ENCODE measurements at regions not wholly inside any gene's neighbourhood (a gene's known extent, or its start where the extent isn't known, plus 50 kb on each side); places are given as distances from the start of the nearest gene placed in this dataset.

GRCh38 chr6:168784426-168784825 is 343.4 kb downstream of the SMOC2 start:
- Mint-ChIP-seq H3K4me1 (no peaks in the 10 kb centered on the region), H3K36me3 (ENCODE audit: low read depth) (no peaks in the 10 kb centered on the region), H3K27me3 (no peaks in the 10 kb centered on the region), H3K9me3 (no peaks in the 10 kb centered on the region), H3K4me3 (no peak overlapping the region), H3K27ac (no peak overlapping the region)
- DNase-seq, result no peak
- intact Hi-C loops (cut with micrococcal nuclease), result no loop called here

GRCh38 chr6:168783720-168784119 is 342.7 kb downstream of the SMOC2 start:
- intact Hi-C loops (cut with micrococcal nuclease), result no loop called here
- Mint-ChIP-seq H3K9me3 (no peaks in the 10 kb centered on the region), H3K27me3 (no peaks in the 10 kb centered on the region), H3K4me1 (no peaks in the 10 kb centered on the region), H3K36me3 (ENCODE audit: low read depth) (no peaks in the 10 kb centered on the region), H3K4me3 (no peak overlapping the region), H3K27ac (no peak overlapping the region)
- DNase-seq, result no peak

DNA sequence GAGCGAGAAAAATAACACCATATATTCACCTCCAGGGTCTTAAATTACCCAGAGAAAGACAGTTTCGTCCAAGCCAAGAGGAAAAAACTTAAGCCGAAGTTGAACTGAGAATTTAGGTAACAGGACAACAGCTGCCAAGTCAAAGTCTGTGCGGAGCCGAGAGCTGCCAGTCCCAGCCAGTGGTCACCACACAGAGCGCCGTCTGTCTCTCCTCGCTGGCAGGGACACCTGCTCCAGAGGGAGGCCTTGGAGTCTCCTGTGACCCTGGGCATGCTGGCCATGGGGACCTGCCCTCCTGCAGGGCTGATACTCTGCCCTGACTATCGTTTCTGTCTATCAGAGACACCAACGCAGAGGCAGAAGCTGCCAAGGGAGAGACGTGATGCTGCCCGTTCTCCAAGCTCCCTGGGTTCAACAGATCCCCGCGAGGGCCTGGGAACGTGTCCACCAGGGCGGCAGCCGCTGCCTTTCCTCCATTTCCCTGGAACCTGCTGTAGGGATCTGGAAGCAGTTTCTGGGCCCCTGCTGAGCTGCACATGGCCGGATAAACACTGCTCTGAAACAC is 341.3 kb downstream of the SMOC2 start:
- DNase-seq, result no peak
- Mint-ChIP-seq H3K36me3 (ENCODE audit: low read depth) (no peaks in the 10 kb centered on the region), H3K4me1 (no peaks in the 10 kb centered on the region)

GRCh38 chr6:168778201-168778600 is 337.2 kb downstream of the SMOC2 start:
- Mint-ChIP-seq H3K27ac (no peak overlapping the region), H3K36me3 (ENCODE audit: low read depth) (no peaks in the 10 kb centered on the region), H3K4me3 (no peak overlapping the region), H3K9me3 (peaks cover 6% of the 10 kb centered on the region), H3K4me1 (no peaks in the 10 kb centered on the region), H3K27me3 (no peaks in the 10 kb centered on the region)
- intact Hi-C loops (cut with micrococcal nuclease), result no loop called here
- DNase-seq, result no peak

More for the DNA sequence above, 341.3 kb downstream of the SMOC2 start:
- Mint-ChIP-seq H3K27me3 (no peaks in the 10 kb centered on the region), H3K9me3 (no peaks in the 10 kb centered on the region), H3K27ac (no peak overlapping the region), H3K4me3 (no peak overlapping the region)
- intact Hi-C loops (cut with micrococcal nuclease), result no loop called here

- Mint-ChIP-seq H3K9me3 (peaks cover 9% of the 10 kb centered on the region), H3K4me3 (no peak overlapping the region), H3K27ac (no peak overlapping the region), H3K36me3 (ENCODE audit: low read depth) (no peaks in the 10 kb centered on the region), H3K4me1 (no peaks in the 10 kb centered on the region), H3K27me3 (no peaks in the 10 kb centered on the region)
- intact Hi-C loops (cut with micrococcal nuclease), result no loop called here
- no peak for DNase-seq
Observed at GRCh38 chr6:168774381-168774780, 333.4 kb downstream of the SMOC2 start.

- H3K4me3 Mint-ChIP-seq, result no peak overlapping the region
- intact Hi-C loops (cut with micrococcal nuclease), result no loop called here
- no peak for DNase-seq
- no peaks in the 10 kb centered on the region for H3K36me3 Mint-ChIP-seq (ENCODE audit: low read depth)
- no peaks in the 10 kb centered on the region for H3K4me1 Mint-ChIP-seq
- H3K27me3 Mint-ChIP-seq, result no peaks in the 10 kb centered on the region
- peaks cover 9% of the 10 kb centered on the region for H3K9me3 Mint-ChIP-seq
- H3K27ac Mint-ChIP-seq, result no peak overlapping the region
Observed at GRCh38 chr6:168773788-168774187, 332.8 kb downstream of the SMOC2 start.

DNA sequence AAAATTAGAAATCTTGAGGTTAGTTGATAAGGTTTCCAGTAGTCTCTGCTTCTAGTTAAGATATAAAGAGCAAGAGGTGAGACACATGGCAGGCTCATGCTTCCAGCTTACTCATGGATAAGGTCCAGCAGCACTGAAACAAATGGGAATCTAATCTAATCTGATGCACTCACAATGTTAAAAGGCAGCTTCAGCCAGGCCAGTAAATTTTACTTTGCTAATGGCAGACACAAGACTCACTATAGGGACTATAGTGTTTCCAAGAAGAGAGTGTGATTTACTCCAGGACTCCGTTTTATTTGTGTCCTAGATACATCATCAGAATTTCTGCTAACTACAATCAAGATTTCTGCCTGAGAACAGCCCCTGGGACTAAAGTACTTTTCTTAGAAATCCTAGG is 324.8 kb downstream of the SMOC2 start:
- DNase-seq, result no peak
- intact Hi-C loops (cut with micrococcal nuclease), result no loop called here
- H3K27ac Mint-ChIP-seq, result no peak overlapping the region
- no peaks in the 10 kb centered on the region for H3K9me3 Mint-ChIP-seq
- no peak overlapping the region for H3K4me3 Mint-ChIP-seq
- no peaks in the 10 kb centered on the region for H3K36me3 Mint-ChIP-seq (ENCODE audit: low read depth)
- no peaks in the 10 kb centered on the region for H3K4me1 Mint-ChIP-seq
- H3K27me3 Mint-ChIP-seq, result no peaks in the 10 kb centered on the region

- no peak overlapping the region for H3K4me3 Mint-ChIP-seq
- no peaks in the 10 kb centered on the region for H3K4me1 Mint-ChIP-seq
- no peaks in the 10 kb centered on the region for H3K27me3 Mint-ChIP-seq
- H3K9me3 Mint-ChIP-seq, result no peaks in the 10 kb centered on the region
- H3K36me3 Mint-ChIP-seq (ENCODE audit: low read depth), result no peaks in the 10 kb centered on the region
- no peak for DNase-seq
- intact Hi-C loops (cut with micrococcal nuclease), result no loop called here
- no peak overlapping the region for H3K27ac Mint-ChIP-seq
Observed at GRCh38 chr6:168756009-168756634, 315.1 kb downstream of the SMOC2 start.

- H3K4me3 Mint-ChIP-seq, result no peak overlapping the region
- no peak overlapping the region for H3K27ac Mint-ChIP-seq
- no peak for DNase-seq
- H3K4me1 Mint-ChIP-seq, result no peaks in the 10 kb centered on the region
- intact Hi-C loops (cut with micrococcal nuclease), result no loop called here
- H3K9me3 Mint-ChIP-seq, result peaks cover 7% of the 10 kb centered on the region
- H3K27me3 Mint-ChIP-seq, result no peaks in the 10 kb centered on the region
- no peaks in the 10 kb centered on the region for H3K36me3 Mint-ChIP-seq (ENCODE audit: low read depth)
Observed at GRCh38 chr6:168746643-168747042, 305.7 kb downstream of the SMOC2 start.

DNA sequence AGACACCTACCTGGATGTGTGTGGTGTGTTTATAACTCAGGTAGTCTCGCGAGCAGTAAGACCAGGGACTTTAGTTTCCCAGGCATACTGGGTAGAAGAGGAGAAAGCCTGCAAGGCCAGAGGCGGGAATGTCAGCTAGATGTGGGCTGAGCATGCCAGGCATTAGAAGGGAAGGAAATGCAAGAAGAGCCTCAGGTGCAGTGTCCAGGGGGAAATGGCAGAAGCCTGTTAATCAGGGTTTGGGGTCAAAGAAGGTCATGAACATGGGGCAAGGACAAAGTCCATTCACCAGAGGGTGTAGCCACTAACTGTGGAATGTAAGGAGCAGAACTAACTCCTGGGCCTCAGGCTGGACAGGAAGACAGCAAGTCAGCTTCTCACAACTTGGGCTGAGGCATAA is 305.0 kb downstream of the SMOC2 start:
- Mint-ChIP-seq H3K27me3 (no peaks in the 10 kb centered on the region), H3K4me1 (no peaks in the 10 kb centered on the region), H3K9me3 (peaks cover 7% of the 10 kb centered on the region), H3K4me3 (no peak overlapping the region), H3K36me3 (ENCODE audit: low read depth) (no peaks in the 10 kb centered on the region), H3K27ac (no peak overlapping the region)
- DNase-seq, result no peak
- intact Hi-C loops (cut with micrococcal nuclease), result no loop called here

DNA sequence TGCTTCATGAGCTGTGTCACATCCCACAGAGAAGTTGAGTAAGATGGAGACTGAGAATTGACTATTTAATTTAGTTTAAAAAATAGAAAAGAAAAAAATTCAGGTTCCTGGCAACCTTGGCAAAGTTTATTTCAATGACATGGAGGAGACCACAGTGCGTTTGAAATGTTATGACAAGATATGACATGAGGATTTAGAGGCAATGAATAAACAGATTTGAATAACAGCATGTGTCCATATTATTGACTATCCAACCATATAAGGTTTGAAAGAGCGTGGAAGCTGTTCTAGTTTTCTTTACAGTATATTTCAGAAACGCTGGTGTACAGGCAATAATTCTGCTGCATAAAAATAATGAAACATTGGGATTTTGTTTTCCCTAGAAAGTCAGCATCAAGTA is 303.9 kb downstream of the SMOC2 start:
- Mint-ChIP-seq H3K36me3 (ENCODE audit: low read depth) (no peaks in the 10 kb centered on the region), H3K27me3 (no peaks in the 10 kb centered on the region), H3K9me3 (peaks cover 7% of the 10 kb centered on the region), H3K4me1 (no peaks in the 10 kb centered on the region), H3K4me3 (no peak overlapping the region), H3K27ac (no peak overlapping the region)
- DNase-seq, result no peak
- intact Hi-C loops (cut with micrococcal nuclease), result no loop called here

- intact Hi-C loops (cut with micrococcal nuclease), result no loop called here
- Mint-ChIP-seq H3K36me3 (ENCODE audit: low read depth) (no peaks in the 10 kb centered on the region), H3K27ac (no peak overlapping the region), H3K27me3 (no peaks in the 10 kb centered on the region), H3K9me3 (peaks cover 7% of the 10 kb centered on the region), H3K4me3 (no peak overlapping the region), H3K4me1 (no peaks in the 10 kb centered on the region)
- no peak for DNase-seq
Observed at GRCh38 chr6:168741942-168742782, 301.2 kb downstream of the SMOC2 start.

DNA sequence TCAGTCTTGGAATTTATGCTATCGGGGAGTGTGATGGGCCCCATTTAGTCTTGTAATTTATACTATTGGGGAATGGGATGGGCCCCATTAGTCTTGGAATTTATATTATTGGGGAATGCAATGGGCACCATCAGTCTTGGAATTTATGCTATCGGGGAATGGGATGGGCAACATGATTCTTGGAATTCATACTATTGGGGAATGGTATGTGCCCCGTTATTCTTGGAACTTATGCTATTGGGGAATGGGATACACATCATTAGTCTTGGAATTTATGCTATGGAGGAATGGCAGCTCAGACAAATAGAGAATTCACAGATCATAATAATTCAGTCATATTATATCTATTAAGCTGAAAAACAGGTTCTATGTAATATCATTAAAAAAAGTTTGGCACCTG is 300.3 kb downstream of the SMOC2 start:
- Mint-ChIP-seq H3K36me3 (ENCODE audit: low read depth) (no peaks in the 10 kb centered on the region), H3K4me3 (no peak overlapping the region), H3K4me1 (no peaks in the 10 kb centered on the region), H3K9me3 (peaks cover 7% of the 10 kb centered on the region), H3K27ac (no peak overlapping the region), H3K27me3 (no peaks in the 10 kb centered on the region)
- intact Hi-C loops (cut with micrococcal nuclease), result no loop called here
- no peak for DNase-seq

GRCh38 chr6:168739381-168739780 is 298.4 kb downstream of the SMOC2 start:
- DNase-seq, result no peak
- H3K4me1 Mint-ChIP-seq, result no peaks in the 10 kb centered on the region
- no peaks in the 10 kb centered on the region for H3K36me3 Mint-ChIP-seq (ENCODE audit: low read depth)
- no peak overlapping the region for H3K4me3 Mint-ChIP-seq
- H3K27me3 Mint-ChIP-seq, result no peaks in the 10 kb centered on the region
- H3K9me3 Mint-ChIP-seq, result peaks cover 7% of the 10 kb centered on the region
- intact Hi-C loops (cut with micrococcal nuclease), result no loop called here
- no peak overlapping the region for H3K27ac Mint-ChIP-seq
